Progenitor cell of endocrine pancreas (in vitro differentiated cells): ENCODE measurements at regions not wholly inside any gene's neighbourhood (a gene's known extent, or its start where the extent isn't known, plus 50 kb on each side); places are given as distances from the start of the nearest gene placed in this dataset.

Source experiments
- DNase-seq: peaks from one replicate; pipeline ENCODE4 v3.0.0; 2021; ENCODE audit warnings: low spot score; ENCODE audit not compliant: unreplicated experiment
- H3K27ac Mint-ChIP-seq: 2 replicates; pipeline ENCODE4 v1.8.0; 2021; ENCODE audit warnings: mild to moderate bottlenecking, moderate library complexity, mixed read lengths
- H3K27me3 Mint-ChIP-seq: 2 replicates; pipeline ENCODE4 v1.8.0; 2021; ENCODE audit warnings: mixed read lengths
- H3K36me3 Mint-ChIP-seq: 2 replicates; pipeline ENCODE4 v1.8.0; 2022; ENCODE audit warnings: mixed read lengths; ENCODE audit not compliant: insufficient read depth
- H3K4me1 Mint-ChIP-seq: 2 replicates; pipeline ENCODE4 v1.8.0; 2021; ENCODE audit warnings: low read depth, mixed read lengths
- H3K4me3 Mint-ChIP-seq: 2 replicates; pipeline ENCODE4 v1.8.0; 2021; ENCODE audit warnings: low read depth, mild to moderate bottlenecking, moderate library complexity, mixed read lengths
- H3K9me3 Mint-ChIP-seq: 2 replicates; pipeline ENCODE4 v1.8.0; 2021; ENCODE audit warnings: low read depth, mixed read lengths
- TF ChIP-seq, protein P1 (sequence below): fragments of 200-600 bp; sonication (generic); IDR thresholded peaks from one replicate; pipeline ENCODE4 v1.5.0; 2021; ENCODE audit warnings: antibody characterized with exemption, mild to moderate bottlenecking; ENCODE audit not compliant: unreplicated experiment

DNA sequence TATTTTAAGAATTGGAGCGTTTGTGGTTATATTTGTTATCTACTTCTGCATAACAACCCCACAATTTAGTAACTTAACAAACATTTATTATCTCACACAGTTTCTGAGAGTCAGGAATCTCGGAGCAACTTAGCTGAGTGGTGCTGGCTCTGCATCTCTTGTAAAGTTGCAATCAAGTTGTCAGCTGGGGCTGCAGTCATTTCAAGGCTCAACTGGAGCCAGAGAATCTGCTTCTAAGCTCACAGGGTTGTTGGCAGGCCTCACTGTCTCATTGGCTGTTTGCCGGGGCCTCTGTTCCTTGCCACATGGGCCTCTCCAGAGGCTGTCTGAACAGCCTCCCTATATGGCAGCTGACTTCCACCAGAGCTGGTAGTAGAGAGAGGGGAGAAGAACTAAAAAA, 281.2 kb upstream of the GNPDA2 start:
- TF ChIP-seq, protein P1, sequence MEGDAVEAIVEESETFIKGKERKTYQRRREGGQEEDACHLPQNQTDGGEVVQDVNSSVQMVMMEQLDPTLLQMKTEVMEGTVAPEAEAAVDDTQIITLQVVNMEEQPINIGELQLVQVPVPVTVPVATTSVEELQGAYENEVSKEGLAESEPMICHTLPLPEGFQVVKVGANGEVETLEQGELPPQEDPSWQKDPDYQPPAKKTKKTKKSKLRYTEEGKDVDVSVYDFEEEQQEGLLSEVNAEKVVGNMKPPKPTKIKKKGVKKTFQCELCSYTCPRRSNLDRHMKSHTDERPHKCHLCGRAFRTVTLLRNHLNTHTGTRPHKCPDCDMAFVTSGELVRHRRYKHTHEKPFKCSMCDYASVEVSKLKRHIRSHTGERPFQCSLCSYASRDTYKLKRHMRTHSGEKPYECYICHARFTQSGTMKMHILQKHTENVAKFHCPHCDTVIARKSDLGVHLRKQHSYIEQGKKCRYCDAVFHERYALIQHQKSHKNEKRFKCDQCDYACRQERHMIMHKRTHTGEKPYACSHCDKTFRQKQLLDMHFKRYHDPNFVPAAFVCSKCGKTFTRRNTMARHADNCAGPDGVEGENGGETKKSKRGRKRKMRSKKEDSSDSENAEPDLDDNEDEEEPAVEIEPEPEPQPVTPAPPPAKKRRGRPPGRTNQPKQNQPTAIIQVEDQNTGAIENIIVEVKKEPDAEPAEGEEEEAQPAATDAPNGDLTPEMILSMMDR = no peak
- no peak for DNase-seq
- Mint-ChIP-seq H3K27me3 (no peaks in the 10 kb centered on the region), H3K27ac (no peak overlapping the region), H3K4me1 (no peaks in the 10 kb centered on the region), H3K36me3 (no peaks in the 10 kb centered on the region), H3K4me3 (no peak overlapping the region), H3K9me3 (no peaks in the 10 kb centered on the region)

DNA sequence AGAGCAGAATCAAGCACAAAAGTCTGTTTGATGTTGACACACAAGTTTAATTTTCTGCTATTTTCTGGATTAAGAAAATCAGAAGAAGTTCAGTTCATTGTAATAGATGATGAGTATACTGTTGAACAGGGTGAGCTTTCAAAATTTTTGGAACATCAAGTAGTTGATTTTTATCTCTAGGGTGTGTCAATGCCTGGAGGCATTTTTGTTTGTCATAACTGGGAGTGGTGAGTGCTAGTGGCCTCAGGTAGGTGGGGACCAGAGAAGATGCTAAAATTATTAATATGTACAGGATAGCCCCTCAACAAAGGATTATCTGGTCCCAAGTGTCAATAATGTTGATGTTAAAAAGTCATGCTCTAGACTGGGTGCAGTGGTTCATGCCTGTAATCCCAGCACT, 279.7 kb upstream of the GNPDA2 start:
- TF ChIP-seq, protein P1 = no peak
- no peak for DNase-seq
- Mint-ChIP-seq H3K4me1 (no peaks in the 10 kb centered on the region), H3K4me3 (no peak overlapping the region), H3K27me3 (no peaks in the 10 kb centered on the region), H3K9me3 (no peaks in the 10 kb centered on the region), H3K27ac (no peak overlapping the region), H3K36me3 (no peaks in the 10 kb centered on the region)

DNA sequence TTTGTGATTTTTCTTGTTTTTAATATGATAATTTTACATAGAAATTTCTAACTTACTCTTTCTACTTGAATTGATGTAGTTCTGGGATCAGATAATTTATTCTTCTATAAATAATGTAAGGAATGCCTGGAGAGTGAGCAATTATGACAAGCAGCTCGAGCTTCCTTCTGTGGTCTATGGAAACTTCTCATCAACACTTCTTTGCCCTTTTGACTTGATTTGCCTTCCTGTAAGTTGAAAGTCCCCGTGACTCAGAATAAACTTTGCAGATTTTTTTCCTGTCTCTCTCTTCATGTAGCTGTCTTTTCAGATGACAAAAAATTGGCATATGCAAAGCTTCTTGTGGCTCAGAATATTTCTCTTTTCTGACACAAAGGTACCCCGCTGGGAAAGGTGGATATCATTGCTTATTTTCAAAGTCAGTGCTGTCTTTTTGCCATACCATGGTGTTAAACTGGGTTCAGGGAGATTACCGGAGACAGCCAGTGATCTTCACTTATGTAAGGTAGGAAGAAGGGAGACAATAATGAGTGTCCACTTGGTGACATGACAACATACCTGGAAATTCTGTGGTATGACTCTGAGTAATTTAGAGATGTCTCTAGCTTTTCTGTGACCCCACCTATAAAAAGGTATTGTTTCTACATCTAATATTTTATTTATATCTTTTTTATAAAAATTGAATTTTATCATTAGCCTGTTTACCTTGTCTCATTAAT, 278.6 kb upstream of the GNPDA2 start:
- Mint-ChIP-seq H3K27me3 (no peaks in the 10 kb centered on the region), H3K4me3 (no peak overlapping the region), H3K4me1 (no peaks in the 10 kb centered on the region), H3K36me3 (no peaks in the 10 kb centered on the region), H3K27ac (no peak overlapping the region), H3K9me3 (no peaks in the 10 kb centered on the region)
- TF ChIP-seq, protein P1 = no peak
- no peak for DNase-seq

DNA sequence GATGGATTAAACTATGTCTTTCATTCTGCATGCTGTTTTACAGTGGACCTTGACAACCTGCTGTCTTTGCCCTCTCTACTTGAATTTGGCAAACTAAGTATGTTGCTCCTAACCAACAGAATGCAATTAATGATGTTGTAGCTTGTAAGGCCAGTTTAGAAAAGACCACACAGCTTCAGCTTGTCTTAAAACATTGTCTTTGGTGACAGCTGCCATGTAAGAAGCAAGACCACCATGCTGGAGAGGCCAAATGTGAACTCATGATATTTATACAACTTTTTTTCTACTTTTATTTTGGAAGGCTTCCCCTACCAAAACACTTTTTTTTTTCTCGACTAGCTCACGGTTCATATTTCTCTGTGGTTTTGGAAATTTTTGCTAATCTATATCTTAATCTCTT, 278.0 kb upstream of the GNPDA2 start:
- no peak for DNase-seq
- no peak overlapping the region for H3K27ac Mint-ChIP-seq
- no peaks in the 10 kb centered on the region for H3K27me3 Mint-ChIP-seq
- no peak overlapping the region for H3K4me3 Mint-ChIP-seq
- TF ChIP-seq, protein P1 = no peak
- H3K36me3 Mint-ChIP-seq = no peaks in the 10 kb centered on the region
- no peaks in the 10 kb centered on the region for H3K4me1 Mint-ChIP-seq
- H3K9me3 Mint-ChIP-seq = no peaks in the 10 kb centered on the region

DNA sequence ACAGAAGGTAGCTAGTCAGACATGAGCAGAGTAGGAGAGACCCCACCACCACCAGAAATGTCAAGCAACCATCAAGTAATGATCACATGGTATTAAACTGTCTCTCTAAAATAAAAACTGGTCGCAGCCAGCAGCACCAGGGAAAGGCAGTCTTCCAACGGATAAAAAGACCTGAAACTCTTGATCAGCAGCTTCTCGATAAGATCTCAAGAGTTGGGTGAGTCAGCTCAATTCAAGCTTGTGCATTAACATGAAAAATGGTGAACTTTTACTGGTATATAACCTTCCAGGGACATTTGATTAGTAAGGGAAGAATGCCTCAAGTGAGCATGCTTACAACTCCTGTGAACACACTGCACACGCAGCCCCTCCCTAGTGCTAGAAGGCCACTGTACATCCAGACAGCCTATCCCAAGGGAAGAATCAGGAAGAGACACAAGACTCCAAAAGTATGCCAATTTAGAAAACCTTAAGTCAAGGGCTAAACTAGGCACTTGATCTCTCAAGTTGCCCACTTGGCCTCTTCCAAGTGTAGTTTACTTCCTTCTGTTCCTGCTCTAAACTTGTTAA, 270.0 kb upstream of the GNPDA2 start:
- no peaks in the 10 kb centered on the region for H3K36me3 Mint-ChIP-seq
- TF ChIP-seq, protein P1 = no peak
- H3K4me3 Mint-ChIP-seq = no peak overlapping the region
- no peak overlapping the region for H3K27ac Mint-ChIP-seq
- DNase-seq = no peak
- H3K27me3 Mint-ChIP-seq = no peaks in the 10 kb centered on the region
- H3K4me1 Mint-ChIP-seq = no peaks in the 10 kb centered on the region
- no peaks in the 10 kb centered on the region for H3K9me3 Mint-ChIP-seq
